ENCODE measurements at regions not wholly inside any gene's neighbourhood (a gene's known extent, or its start where the extent isn't known, plus 50 kb on each side); places are given as distances from the start of the nearest gene placed in this dataset.

- TF ChIP-seq, protein P1, sequence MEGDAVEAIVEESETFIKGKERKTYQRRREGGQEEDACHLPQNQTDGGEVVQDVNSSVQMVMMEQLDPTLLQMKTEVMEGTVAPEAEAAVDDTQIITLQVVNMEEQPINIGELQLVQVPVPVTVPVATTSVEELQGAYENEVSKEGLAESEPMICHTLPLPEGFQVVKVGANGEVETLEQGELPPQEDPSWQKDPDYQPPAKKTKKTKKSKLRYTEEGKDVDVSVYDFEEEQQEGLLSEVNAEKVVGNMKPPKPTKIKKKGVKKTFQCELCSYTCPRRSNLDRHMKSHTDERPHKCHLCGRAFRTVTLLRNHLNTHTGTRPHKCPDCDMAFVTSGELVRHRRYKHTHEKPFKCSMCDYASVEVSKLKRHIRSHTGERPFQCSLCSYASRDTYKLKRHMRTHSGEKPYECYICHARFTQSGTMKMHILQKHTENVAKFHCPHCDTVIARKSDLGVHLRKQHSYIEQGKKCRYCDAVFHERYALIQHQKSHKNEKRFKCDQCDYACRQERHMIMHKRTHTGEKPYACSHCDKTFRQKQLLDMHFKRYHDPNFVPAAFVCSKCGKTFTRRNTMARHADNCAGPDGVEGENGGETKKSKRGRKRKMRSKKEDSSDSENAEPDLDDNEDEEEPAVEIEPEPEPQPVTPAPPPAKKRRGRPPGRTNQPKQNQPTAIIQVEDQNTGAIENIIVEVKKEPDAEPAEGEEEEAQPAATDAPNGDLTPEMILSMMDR (IDR thresholded peaks at IDR 0.05 in 8 of 11, conservative IDR thresholded peaks at IDR 0.05 in 3 of 11): no peak
- no peak for TF ChIP-seq POLR2A (IDR thresholded peaks at IDR 0.05)
Measured at GRCh38 chr5:72584466-72584865, 77.3 kb upstream of the ZNF366 start.
